Prostate gland (tissue), 2 donors: ENCODE measurements at regions not wholly inside any gene's neighbourhood (a gene's known extent, or its start where the extent isn't known, plus 50 kb on each side); places are given as distances from the start of the nearest gene placed in this dataset.

ENCODE experiments used
- DNase-seq: peaks from one replicate; pipeline ENCODE4 v3.0.0-alpha.2; 2019; ENCODE audit warnings: low spot score
- H3K27ac ChIP-seq, 2 donors: fragments of 200-600 bp; sonication (generic); 2 replicates each; pipeline ENCODE4 v1.5.1; 2017 to 2019
- H3K27me3 ChIP-seq: fragments of 200-600 bp; sonication (generic); replicated peaks from 2 replicates; pipeline ENCODE4 v1.5.1; 2019; ENCODE audit not compliant: insufficient read depth
- H3K36me3 ChIP-seq, 2 donors: fragments of 200-600 bp; sonication (generic); 1 replicate in 1 of 2; 2 replicates in 1 of 2; pipeline versions ENCODE4 v1.5.1 to v1.8.1; 2017 to 2019
- H3K4me1 ChIP-seq: fragments of 200-600 bp; sonication (generic); replicated peaks from 2 replicates; pipeline ENCODE4 v1.5.1; 2019
- H3K4me3 ChIP-seq, 2 donors: fragments of 200-600 bp; sonication (generic); 2 replicates each; pipeline ENCODE4 v1.5.1; 2017 to 2019
- H3K9me3 ChIP-seq: fragments of 200-600 bp; sonication (generic); 2 replicates; pipeline ENCODE4 v1.5.1; 2017
- POLR2A ChIP-seq: fragments of 450-650 bp; IDR thresholded peaks from one replicate; pipeline ENCODE4 v1.6.1; 2016; ENCODE audit warnings: antibody characterized with exemption, mild to moderate bottlenecking
- POLR2AphosphoS5 ChIP-seq: sonication (generic); formaldehyde crosslinking; IDR thresholded peaks from one replicate; pipeline ENCODE4 v1.6.1; 2017; ENCODE audit warnings: antibody characterized with exemption
- WGBS: methylation state at CpG from one replicate; pipeline ENCODE4 v1.1.5; 2018; 5-methylcytosine and 5-hydroxymethylcytosine counted together
- intact Hi-C: fragments of 100-400 bp; cut with DNase I; formaldehyde crosslinking; loops from one replicate; pipeline ENCODE4 v1.14.2; 2022
- TF ChIP-seq, protein P1 (sequence below), 4 experiments: fragments of 200-600 bp in 2 of 4; fragments of 450-650 bp in 2 of 4; sonication (generic) in 2 of 4; IDR thresholded peaks; 1 replicate in 3 of 4; 2 replicates in 1 of 4; pipeline ENCODE4 v1.5.1; 2016 to 2019; ENCODE audit warnings: antibody characterized with exemption in 4 of 4, mild to moderate bottlenecking in 2 of 4, moderate library complexity in 2 of 4

DNA sequence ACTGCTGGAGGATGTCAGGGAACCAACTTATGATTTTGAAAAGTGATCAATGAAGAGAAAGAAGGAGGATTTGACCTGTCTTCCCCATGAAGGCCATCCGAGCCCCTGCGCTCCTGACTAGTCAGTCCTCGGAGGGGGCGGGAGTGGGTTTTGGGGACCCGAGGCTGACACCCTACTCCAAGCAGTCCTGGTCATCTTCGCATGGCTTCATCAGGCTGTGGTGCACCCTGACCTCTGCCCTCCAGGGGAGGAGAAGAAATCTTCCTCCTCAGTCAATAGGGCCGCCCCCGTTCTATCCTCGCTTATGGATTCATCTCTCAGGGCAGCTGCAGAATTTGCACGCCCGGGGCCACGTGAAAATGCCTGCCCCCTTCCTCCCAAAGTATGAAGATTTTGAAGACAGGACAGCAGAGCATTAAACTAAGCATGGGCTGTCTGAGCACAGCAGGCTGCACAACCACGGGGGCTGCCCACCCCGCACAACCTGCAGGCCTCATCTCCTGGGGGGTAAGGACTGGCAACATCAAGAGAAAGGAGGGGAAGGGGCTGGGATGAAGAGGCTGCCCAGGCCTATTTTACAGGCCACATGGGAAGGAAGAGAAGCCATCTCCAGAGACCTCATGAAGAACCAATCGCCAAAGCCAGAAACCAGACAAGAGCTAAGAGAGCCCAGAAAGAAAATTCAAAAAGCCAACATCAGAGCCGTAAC, 138.1 kb upstream of the PHACTR3 start:
- TF ChIP-seq POLR2A (no peak), POLR2AphosphoS5 (no peak)
- TF ChIP-seq, protein P1, sequence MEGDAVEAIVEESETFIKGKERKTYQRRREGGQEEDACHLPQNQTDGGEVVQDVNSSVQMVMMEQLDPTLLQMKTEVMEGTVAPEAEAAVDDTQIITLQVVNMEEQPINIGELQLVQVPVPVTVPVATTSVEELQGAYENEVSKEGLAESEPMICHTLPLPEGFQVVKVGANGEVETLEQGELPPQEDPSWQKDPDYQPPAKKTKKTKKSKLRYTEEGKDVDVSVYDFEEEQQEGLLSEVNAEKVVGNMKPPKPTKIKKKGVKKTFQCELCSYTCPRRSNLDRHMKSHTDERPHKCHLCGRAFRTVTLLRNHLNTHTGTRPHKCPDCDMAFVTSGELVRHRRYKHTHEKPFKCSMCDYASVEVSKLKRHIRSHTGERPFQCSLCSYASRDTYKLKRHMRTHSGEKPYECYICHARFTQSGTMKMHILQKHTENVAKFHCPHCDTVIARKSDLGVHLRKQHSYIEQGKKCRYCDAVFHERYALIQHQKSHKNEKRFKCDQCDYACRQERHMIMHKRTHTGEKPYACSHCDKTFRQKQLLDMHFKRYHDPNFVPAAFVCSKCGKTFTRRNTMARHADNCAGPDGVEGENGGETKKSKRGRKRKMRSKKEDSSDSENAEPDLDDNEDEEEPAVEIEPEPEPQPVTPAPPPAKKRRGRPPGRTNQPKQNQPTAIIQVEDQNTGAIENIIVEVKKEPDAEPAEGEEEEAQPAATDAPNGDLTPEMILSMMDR (IDR thresholded peaks at IDR 0.05), result no peak
- DNase-seq, result no peak
- no peaks in the 10 kb centered on the region for H3K27me3 ChIP-seq
- H3K27ac ChIP-seq, result no peak overlapping the region
- H3K4me3 ChIP-seq, result no peak overlapping the region
- intact Hi-C loops, result no loop called here
- WGBS, result 96% methylated on average over 16 of the region's 16 CpGs
- no peaks in the 10 kb centered on the region for H3K36me3 ChIP-seq
- no peaks in the 10 kb centered on the region for H3K9me3 ChIP-seq
- no peaks in the 10 kb centered on the region for H3K4me1 ChIP-seq

DNA sequence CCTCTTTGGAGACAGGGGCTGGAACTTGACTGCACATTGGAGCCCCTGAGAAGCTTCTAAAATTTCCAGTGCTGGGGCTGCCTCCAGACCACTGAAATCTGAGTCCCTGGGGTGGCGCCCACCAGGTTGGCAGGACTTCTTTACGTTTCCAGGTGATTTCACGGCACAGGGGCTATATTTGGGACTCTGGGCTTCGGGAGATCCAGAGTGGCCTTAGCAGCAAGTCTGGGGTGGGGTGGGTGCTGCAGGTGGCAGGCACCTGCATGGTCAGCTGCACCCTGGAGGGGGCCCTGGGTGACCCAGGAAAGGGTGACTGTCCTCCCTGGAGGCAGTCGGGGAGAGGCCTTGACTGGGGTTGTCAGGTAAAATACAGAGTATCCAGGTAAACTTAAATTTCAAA, 135.5 kb upstream of the PHACTR3 start:
- WGBS, result 92% methylated on average over 5 of the region's 5 CpGs
- no peaks in the 10 kb centered on the region for H3K36me3 ChIP-seq
- no peak for DNase-seq

DNA sequence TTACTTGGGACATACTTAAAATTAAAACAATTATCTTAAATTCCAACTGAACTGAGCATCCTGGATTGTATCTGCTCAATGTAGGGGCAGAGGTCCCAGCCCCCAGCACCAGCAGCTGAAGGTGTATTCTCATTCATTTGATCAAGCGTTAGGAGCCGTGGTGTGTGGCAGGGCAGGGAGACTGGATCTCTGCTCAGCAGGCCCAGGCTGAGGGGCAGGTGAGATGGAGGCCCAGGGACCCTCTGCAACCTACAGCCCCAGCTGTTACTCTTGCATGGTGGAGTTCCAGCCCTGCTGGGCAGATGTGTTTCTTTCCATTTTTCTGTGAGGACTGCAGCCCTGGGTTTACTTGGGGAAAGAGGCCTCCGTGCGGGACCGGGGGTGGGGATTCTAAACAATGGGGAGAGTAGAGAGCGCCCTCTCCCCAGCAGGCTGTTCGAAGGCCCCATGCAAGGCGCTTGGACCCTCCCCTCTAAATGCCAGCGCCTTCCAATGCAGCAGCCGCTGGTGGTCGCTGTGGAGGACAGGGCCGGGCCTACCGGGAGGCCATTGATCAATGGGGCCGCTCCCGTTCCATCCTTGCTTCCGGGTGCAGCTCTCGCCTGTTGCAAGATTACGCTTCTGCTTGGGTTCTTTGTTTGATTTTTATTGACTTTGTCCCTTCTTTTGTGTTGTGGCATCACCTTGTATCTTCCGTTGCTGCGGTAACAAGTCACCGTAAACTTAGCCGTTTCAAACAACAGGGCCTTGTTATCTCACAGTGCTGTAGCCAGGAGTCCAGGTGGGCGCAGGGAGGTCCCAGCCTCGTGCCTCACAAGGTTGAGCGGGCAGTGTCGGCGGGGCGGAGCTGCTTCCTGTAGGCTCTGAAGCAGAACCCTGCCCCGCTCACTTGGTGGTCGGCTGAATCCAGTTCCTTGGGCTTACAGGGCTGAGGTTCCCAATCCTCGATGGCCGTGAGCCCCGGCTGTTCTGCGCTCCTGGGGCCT, 134.8 kb upstream of the PHACTR3 start:
- Histone ChIP-seq H3K36me3 (no peaks in the 10 kb centered on the region), H3K4me1 (no peaks in the 10 kb centered on the region), H3K9me3 (no peaks in the 10 kb centered on the region), H3K27ac (no peak overlapping the region), H3K27me3 (no peaks in the 10 kb centered on the region), H3K4me3 (no peak overlapping the region)
- TF ChIP-seq, protein P1 (IDR thresholded peaks at IDR 0.05), result no peak
- no peak for DNase-seq
- WGBS, result 67% methylated on average over 34 of the region's 34 CpGs
- intact Hi-C loops, result no loop called here

More for the DNA sequence above, 135.5 kb upstream of the PHACTR3 start:
- no peaks in the 10 kb centered on the region for H3K4me1 ChIP-seq
- H3K27ac ChIP-seq, result no peak overlapping the region
- intact Hi-C loops, result no loop called here
- no peaks in the 10 kb centered on the region for H3K27me3 ChIP-seq
- no peak for TF ChIP-seq POLR2AphosphoS5
- TF ChIP-seq POLR2A, result no peak
- TF ChIP-seq, protein P1 (IDR thresholded peaks at IDR 0.05), result no peak
- H3K9me3 ChIP-seq, result no peaks in the 10 kb centered on the region
- no peak overlapping the region for H3K4me3 ChIP-seq

DNA sequence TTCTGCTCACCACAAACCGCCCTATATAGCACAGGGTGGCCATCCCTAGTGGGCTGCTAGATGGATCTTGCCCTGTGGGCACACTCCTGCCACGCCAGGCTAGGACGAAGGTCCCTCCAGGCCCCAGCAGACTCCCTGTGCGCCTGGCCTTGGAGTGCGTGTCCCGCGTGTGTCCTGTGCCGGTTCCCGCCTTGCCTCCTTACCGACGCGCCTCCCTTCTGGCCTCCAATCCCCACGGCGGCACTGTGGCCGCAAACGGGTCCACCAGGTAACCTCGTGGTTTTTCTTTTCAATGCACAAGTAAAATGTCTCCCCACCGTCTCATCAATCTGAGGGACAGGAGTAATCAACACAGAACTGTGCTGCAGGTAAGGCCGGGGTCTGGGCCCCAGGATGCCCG, 133.8 kb upstream of the PHACTR3 start:
- Histone ChIP-seq H3K36me3 (no peaks in the 10 kb centered on the region), H3K27ac (no peak overlapping the region), H3K9me3 (no peaks in the 10 kb centered on the region), H3K4me1 (no peaks in the 10 kb centered on the region), H3K4me3 (no peak overlapping the region), H3K27me3 (no peaks in the 10 kb centered on the region)
- TF ChIP-seq POLR2A (no peak), POLR2AphosphoS5 (no peak)
- TF ChIP-seq, protein P1 (IDR thresholded peaks at IDR 0.05), result no peak
- WGBS, result 98% methylated on average over 20 of the region's 20 CpGs
- intact Hi-C loops, result no loop called here
- DNase-seq, result no peak
